NCI-H2171 treated with DMSO at 0.1 percent for 48 hours (cell line): ENCODE measurements at regions not wholly inside any gene's neighbourhood (a gene's known extent, or its start where the extent isn't known, plus 50 kb on each side); places are given as distances from the start of the nearest gene placed in this dataset.
"Not testable (repeated sequence)": the region's sequence is repeated elsewhere in the genome, so short reads cannot be mapped to it uniquely, and the experiment has no call there.

Source experiments
- DNase-seq: peaks from one replicate; lab custom pipeline; 2025; lab: John Stamatoyannopoulos, UW

DNA sequence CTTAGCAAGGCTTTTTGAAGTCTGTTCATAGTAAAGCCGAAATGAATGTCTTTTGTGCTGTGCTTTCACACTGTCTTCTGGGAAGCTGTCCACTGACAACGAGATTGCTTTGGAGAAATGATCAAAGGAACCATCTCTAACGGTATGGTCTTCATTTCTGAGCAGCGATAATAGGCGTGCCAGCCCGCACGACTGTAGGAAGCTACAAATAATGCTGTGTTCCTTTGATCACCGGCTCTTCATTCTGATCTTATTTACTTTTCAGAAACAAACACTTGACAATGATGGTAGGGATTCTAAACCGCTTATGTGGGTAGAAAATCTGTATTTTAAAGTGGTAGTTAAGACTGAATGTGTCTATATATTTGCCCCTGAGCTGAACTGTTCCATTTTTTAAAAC, 306.6 kb upstream of the EXOC2 start:
- DNase-seq = no peak

DNA sequence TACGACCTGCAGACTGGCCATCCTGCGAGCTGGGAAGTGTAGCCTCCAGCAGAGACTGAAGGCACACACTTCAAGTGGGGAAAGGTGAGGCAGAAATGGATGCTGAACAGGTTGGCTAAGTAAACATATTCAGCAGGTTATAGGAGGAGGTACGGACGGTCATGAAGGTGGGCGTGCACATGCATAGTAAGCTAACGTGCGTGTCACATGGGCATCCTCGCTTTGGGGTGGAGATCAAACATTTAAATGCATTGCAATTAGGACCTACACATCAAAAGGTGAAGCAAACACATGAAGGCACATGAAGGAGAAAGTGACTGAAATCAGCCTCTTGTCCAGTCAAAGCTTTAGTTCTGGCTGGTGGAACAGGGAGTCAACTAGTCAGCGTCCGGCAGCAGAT, 305.6 kb upstream of the EXOC2 start:
- no peak for DNase-seq

DNA sequence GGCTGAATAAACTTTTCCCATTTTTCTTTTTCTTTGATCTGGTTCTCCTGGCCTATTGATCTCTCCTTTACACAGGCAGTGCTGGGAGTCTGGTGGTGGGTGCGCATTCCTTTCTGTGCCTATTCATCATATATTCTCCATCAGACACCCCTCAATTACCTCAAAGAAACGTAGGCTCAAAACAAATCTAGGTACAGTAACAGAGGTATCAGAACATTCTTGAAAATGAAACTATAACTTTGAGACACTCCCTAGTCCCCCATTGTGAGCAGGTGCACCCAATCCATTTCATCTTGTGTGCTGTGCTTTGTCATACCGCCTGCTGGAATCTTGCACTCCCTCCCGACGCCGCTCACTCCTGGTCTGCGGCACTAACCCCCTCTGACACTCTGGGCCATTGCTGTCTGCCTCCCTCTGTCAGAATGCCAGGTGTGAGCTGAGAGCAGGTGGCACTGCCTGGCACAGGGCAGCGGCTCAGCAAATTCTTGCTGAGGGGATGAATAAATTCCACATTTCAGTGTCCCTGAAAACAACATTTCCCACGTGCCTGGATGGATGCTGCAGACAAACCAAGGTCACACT, 303.4 kb upstream of the EXOC2 start:
- no peak for DNase-seq

DNA sequence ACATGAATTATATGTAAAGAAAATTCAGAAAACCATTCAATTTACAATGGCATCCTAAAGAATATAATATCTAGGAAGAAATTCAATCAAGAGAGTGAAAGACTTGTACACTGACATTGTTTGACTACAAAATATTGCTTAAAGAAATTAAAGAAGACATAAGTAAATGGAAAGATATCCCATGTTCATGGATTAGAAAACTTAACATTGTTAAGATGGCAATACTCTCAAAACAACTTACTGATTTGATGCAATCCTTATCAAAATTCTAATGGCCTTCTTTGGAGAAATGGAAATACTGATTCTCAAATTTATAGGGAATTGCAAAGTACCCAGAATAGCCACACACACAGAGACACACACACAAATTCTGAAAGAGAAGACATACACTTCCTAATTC, 298.3 kb upstream of the EXOC2 start:
- no peak for DNase-seq

DNA sequence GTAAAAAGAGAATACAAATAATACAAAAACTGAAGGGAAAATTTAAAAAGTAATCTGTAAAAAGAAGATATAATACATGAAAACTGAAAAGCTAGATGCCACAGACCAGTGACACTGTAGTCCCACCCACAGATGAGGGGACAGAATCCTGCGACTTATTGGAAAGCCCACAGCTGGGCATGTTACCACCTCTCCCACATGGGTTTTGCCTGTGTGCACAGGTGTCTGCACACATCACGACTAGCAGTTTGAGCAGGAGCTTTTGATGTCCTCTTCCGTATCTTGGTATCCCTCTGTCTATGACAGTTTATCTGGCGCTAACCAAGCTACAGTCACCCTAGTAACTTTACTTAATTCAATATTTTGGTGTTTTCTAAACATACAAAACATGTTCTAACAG, 291.1 kb upstream of the EXOC2 start:
- DNase-seq = no peak

DNA sequence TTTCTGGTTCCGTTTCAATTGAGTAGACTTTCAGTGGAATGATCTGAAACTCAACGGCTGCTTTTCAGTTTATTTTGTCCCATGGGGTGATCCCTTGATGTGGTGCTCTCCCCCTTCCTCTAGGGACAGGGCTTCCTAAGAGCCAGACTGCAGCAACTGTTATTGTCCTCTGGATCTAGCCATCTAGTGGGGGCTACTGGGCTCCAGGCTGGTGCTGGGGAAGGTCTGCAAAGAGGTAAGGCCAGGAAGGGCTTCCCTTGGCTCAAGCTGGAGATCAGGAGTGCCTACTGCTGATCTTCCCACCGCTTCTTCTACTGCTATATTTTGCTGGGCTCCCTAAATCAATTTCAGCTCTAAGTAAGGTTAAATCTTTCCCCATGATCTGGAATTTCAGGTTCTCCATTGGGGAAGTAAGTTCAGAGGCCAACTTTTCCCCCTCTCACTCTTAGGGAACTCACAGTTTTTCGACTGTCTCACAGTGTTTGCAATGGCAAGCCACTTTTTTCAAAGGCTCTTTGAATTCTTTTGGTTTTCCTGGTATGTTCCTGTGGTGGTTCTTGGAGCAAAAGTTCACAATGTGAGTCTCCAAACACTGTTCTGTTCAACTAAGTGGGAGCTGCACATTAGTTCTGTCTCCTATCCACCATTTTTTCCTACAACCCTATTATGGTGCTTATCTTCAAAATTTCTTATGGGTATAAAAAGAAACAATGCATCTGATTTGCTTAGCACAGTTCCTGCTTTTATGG, 286.2 kb upstream of the EXOC2 start:
- DNase-seq = no peak

DNA sequence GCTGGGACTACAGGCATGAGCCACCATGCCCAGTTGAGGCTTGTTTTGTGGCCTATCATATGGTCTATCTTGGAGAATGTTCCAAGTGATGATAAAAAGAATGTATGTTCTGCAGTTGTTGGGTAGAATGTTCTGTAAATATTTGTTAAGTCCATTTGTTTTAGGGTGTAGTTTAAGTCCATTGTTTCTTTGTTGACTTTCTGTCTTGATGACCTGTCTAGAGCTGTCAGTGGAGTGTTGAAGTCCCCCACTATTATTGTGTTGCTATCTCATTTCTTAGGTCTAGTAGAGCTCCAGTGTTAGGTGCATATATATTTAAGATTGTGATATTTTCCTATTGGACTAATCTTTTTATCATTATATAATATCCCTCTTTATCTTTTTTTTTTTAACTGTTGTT, 284.3 kb upstream of the EXOC2 start:
- not testable (repeated sequence) for DNase-seq

DNA sequence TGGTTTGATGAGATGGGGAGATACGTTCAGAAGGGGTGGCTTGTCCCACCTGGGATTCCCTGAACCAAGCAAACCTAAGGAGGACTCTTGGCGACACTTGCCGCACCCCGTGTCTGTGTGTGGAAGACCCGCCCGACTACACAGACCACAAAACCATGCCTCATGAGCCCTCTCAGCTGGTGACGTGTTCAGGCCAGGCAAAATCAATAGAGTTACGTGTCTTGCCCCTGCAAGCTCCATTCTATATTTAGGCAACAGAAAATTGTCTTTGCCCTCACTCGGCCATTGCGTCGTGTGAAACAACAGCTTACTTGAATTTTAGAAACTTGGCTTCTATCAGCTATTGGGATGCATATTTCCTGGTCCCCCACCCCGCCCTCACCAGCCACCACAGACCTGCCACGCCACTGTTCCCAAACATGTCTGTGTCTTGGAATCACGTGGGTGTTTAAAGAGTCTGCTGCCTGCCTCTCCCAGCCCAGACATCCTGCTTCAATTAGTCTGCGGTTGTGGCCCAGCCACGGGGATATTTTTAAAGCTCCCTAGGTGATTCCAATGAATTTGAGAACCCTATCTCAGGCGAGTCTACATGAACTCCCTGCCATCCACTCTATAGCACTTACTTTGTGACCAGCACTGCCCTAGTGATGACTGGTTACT, 279.2 kb upstream of the EXOC2 start:
- no peak for DNase-seq

DNA sequence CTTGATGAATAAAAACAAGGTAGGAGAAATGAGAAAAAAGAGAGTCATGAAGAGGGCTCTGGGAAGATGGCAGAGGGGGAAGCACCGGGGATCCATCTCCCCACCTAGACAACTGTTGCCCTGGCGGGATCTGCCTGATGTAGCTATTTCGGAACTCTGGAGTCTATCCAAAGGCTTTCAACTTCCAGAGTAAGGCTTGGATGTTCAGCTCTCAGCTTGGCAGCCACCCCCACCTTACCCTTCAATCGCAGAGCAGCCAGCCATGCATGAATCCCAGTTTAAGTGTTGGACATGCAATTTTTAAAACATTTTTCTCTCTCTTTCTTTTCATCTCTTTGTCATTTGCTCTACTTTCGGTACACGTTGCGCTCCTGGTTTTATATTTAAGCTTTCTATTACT, 275.9 kb upstream of the EXOC2 start:
- DNase-seq = no peak

DNA sequence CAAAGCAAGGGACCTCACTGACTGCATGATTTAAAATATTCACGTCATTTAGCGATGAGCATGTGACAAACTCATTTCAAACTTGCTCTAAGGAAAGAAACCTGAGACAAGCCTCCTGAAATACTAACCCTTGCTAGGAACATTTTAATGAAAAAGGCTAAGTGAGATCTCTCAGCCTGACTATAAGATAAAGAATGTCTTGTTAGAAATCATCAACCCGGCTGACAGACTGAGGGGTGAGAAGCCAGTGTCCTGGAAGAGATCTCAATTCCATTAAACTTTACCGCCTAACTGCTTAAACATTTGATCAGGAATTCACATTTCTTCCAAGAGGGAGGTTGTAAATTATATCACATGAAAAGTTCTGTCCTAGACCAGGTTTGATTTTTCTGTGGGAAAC, 274.8 kb upstream of the EXOC2 start:
- DNase-seq = no peak

DNA sequence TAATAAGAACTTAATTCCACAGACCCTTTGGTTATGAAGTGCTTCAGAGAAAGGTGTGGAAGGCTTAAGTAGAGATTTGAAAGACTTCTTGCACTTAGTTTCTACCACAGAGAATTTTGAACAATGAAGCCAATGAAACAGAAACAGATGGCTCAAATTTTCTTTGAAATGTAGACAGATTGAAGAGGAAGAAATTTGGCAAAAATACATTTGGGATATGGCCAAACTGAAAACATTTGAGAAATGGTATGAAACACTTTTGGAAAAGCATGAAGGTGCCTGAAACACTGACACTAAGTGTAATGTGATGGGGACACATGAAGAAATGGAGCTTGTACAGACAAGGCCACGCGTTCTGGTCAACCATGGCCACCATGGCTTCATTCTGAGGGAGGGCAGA, 272.4 kb upstream of the EXOC2 start:
- DNase-seq = no peak

DNA sequence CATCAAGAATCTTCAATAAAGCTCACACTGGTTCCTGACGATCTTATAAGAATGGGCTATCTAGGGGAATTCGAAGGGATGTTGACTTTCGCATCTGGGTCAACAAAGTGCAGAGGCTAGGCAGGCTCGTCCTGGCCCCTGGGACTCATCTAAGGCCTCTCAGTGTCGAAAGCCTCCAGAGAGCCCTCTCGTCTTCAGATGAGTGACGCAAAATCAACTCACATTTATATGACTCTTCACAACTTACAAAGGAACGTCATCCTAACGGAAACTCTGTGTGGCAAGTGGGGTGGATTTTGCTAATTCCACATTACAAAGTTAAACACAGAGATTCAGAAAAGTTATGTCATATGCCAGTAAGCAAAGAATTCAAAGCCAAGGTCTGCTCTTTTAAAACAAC, 270.5 kb upstream of the EXOC2 start:
- DNase-seq = no peak

DNA sequence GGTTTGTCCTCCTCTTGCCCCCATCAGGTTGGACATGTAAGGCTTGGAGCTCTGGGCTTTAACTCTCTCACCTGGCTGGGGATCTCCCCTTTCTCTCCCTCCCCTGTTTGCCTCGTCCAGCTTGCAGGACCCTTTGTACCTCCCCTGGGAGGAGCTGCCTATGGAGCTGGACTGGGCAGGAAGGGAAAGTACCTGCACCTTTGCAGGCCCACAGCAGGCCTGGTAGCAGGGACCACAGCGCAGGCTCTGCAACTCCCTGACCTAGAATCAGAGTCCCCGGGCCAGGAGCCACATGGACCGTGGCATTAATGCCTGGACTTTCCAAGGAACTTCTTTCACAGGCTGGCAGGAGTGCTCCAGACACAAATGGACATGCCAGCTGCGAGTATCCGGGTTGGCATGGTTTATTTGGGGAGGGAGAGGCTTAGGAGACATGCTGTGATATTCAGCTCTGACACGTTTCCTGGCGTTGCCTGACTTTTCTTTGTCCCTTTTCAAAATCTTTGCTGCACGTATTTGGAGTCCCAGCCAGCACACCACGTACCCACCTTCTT, 268.5 kb upstream of the EXOC2 start:
- DNase-seq = no peak

DNA sequence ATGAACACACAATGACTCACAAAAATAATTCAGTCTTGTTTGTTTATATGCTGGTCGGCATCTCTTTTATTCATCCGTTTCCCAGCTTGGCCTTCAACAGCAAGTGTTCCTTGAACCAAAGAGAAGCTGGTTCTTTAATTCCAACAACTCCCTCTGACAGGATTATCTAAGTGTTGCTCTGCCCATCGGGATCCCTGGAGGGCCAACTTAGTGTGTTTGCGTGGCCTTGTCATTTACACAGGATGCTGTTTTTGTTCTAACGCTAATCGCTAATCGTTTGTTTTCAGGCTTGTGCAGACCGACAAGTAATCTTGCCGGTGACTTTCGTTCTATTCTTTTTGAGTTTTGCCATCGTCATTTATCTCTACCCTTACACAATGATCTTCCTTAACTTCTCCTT, 267.4 kb upstream of the EXOC2 start:
- no peak for DNase-seq

DNA sequence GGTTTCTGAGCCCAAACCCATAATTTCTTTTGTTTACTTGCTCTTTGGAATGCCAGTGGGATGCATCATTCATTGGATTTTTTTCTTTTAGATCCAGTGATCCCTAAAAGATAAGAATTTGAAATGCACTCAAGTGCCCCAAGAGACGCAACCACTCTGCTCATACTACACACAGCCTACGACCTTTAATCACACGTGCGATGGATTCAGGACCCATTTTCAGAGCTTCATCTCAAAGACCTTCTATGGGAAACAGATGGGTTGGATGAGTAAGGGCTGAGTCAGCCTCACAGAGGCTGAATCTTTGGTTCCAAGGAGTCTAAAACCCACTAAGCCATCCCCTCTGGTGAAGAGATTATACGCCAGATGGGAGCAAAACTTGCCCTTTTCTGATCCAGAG, 265.5 kb upstream of the EXOC2 start:
- no peak for DNase-seq

DNA sequence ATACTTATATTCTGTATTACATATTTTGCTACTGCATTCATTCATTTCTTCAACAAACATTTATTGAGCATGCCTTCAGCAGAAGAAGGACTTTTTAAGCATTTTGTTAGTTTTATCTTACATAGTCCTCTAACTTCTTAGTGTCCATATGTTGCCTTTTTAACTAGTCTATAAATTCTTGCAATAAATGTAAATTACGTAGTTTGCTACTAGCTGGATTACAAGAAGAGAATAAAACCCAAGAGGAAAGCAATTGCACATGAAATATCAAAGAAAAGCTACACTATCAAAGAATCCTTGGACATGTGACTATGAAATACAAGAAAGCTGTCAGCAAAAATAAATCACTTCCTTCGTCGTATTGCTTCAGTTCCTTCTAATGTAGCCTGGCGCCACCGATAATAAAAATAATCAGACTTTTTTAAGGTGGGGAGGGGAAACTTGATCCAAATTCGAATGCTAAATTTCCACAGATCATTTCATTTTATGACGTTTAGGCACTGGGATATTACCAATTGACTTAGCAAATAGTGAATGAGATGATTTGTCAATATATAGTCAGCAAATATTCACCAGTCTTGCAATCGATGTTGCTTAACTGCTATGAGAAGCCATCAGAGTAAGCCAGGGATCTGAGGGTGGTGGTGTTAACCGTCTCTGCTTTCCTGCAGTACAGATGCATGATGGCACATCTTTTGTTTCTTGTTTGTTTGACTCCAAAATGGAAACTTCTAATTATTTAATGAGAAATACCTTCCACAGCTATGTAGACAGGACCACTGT, 258.7 kb upstream of the EXOC2 start:
- no peak for DNase-seq

DNA sequence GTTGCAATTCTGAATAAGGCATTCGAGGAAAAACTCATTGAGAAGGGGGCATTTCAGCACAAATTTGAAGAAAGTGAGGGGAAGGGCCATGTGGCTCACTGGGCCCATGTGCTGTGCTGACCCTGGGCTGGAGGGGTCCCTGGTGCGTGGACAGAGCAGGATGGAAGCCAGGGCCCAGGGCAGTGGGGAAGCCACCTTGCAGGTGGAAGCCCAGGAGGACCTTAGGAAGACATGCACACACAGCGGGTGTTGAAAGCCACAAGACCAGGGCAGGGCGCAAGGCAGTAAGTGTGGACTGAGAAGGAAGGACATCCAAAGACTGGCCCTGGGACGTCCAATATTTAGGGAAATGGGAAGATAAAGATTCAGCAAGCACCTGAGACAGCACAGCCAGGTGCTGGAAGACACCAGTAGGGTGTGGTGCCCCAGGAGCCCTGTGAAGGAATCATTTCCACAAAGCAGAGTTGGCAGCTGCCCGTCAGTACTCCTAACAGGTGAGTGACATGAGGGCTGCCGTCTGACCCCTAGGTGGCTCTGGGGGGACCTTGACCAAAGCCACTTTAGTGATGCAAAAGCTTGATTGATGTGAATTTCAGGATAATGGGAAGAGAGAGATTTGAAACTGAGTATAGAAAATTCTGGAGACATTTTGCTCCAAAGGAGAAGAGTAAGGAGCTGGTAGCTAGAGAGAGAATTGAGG, 254.4 kb upstream of the EXOC2 start:
- DNase-seq = no peak

DNA sequence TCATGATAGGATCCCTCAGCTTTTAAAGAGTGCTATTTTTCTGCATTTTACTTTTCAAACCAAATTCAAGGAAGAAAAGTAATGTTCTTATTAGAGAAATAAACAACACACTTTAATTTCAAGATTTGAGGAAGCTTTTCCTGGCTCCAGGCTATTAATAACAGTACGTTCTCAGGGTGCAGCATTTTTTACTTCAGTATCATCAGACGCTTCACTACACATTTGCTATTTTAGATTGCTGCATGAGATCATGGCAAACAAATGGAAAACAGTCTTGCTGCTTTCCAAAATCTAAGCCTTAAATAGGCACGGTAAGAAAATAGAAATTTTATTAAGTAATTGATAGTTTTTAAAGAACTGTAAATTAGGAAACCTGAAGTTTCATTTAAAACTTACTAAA, 253.6 kb upstream of the EXOC2 start:
- no peak for DNase-seq

DNA sequence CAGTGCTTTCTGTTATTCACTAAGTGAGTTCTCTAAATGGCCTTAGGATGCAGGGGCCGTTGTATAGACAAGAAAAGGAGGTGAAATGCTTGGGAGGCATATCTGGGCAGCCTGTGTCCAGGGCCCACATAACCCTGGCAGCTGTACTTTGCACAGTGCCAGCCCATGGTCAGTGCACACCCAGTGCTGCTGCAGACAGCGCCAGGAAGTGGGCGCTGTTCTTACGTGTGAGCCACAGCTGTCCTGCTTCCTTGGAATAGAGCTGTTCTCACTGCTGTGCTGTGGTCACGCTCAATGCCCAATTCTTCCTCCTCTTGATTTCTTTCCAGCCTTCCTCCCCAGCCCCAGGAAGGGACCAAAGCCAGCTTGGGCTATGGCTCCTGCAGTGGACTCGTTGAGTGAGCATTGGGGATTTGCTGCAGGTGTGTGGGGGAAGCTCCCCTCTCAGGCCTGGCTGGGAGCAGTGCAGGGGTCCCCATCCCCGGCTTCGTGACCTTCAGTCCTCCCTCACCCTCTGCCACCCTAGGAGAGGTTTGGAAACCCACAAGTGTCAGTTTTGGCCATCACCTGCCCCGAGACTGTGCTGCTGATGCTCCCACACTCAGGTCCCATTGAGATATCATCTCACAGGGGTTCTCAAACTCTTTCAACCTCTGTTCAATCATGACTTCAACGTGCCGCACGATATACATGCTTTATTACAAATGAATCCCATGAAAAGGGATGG, 246.8 kb upstream of the EXOC2 start:
- no peak for DNase-seq

DNA sequence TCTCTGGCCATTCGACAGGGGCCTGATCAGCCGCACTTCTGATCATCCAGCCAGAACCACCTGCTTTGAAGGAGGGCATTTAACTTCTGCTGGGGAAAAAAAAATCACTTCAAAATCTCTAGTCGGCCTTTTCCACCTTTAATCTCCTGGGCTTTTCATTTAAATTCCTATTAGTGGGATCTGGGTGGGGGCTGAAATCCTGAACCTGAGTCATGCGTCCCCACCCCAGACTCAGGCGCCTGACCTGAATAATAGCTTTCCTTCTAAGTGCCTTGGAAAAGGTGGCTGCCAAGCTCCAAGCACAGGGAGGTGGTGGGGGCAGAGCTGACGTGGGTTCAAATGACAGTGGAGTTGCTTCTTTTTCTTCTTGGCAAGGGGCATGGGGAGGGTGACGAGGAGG, 246.0 kb upstream of the EXOC2 start:
- DNase-seq = no peak

DNA sequence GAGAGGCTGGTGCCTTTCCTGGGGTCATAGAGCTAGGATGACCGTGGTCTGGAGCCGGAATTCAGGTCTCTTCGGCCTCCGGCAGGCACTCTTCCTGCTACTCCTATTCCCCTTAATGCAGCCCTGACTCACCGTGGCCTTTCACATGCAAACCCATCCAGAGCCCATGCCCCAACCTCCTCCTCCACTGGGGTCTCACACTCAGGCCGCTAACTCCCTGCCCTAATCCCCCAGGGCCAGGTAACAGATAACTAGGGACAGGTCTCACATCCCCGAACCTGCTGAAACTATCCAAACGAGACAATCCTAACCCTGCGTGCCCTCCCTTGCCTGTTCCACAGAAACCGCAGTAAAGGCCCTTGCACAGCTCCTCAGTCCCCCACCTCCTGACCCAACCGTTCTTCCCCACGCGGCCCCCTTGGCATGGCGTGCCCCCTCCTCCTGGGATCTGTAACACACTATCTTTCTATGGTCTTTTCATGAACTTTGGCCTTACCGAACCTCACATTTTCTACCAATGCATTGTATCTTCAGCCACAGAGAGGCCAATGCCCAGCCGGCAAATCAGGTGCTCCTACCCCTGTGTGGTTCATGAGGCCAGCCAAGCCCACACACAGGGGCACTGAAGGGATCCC, 245.4 kb upstream of the EXOC2 start:
- no peak for DNase-seq
